Trophoblast cell (in vitro differentiated cells and primary cell): ENCODE measurements at regions not wholly inside any gene's neighbourhood (a gene's known extent, or its start where the extent isn't known, plus 50 kb on each side); places are given as distances from the start of the nearest gene placed in this dataset.

Experiments
- DNase-seq, 2 donors: peaks; one replicate each; pipeline ENCODE4 v3.0.0-alpha.2; 2016
- H2AFZ ChIP-seq: 2 replicates; pipeline ENCODE4 v1.6.1; 2013; ENCODE audit warnings: low read length, moderate library complexity, mild to moderate bottlenecking; ENCODE audit not compliant: insufficient read depth, poor library complexity
- H2AK5ac ChIP-seq: 2 replicates; pipeline ENCODE4 v1.6.1; 2013; ENCODE audit warnings: mild to moderate bottlenecking, low read length
- H2BK120ac ChIP-seq: 2 replicates; pipeline ENCODE4 v1.6.1; 2013; ENCODE audit warnings: low read length, mild to moderate bottlenecking, moderate library complexity; ENCODE audit not compliant: insufficient read depth, poor library complexity
- H2BK12ac ChIP-seq: 2 replicates; pipeline ENCODE4 v1.6.1; 2013; ENCODE audit warnings: mild to moderate bottlenecking, low read length, moderate library complexity
- H2BK5ac ChIP-seq: 2 replicates; pipeline ENCODE4 v1.6.1; 2013; ENCODE audit warnings: low read length, low read depth, moderate library complexity, mild to moderate bottlenecking; ENCODE audit not compliant: poor library complexity
- H3K14ac ChIP-seq: 2 replicates; pipeline ENCODE4 v1.6.1; 2013; ENCODE audit warnings: mild to moderate bottlenecking, low read length
- H3K18ac ChIP-seq: 2 replicates; pipeline ENCODE4 v1.6.1; 2013; ENCODE audit warnings: mild to moderate bottlenecking, low read length
- H3K23ac ChIP-seq: 2 replicates; pipeline ENCODE4 v1.6.1; 2013; ENCODE audit warnings: low read length
- H3K27ac ChIP-seq: 2 replicates; pipeline ENCODE4 v1.5.1; 2013; ENCODE audit warnings: low read depth, mild to moderate bottlenecking, inconsistent platforms, low read length, moderate library complexity
- H3K27me3 ChIP-seq: 2 replicates; pipeline ENCODE4 v1.6.1; 2013; ENCODE audit warnings: inconsistent platforms, mild to moderate bottlenecking, low read length, moderate library complexity; ENCODE audit not compliant: insufficient read depth
- H3K36me3 ChIP-seq, 2 experiments: 1 replicate in 1 of 2; 2 replicates in 1 of 2; pipeline ENCODE4 v1.6.1; 2013; ENCODE audit warnings: low read length in 2 of 2, mild to moderate bottlenecking in 2 of 2, moderate library complexity in 1 of 2; ENCODE audit not compliant: insufficient read depth in 2 of 2, control insufficient read depth in 1 of 2
- H3K4ac ChIP-seq: 2 replicates; pipeline ENCODE4 v1.6.1; 2013; ENCODE audit warnings: low read depth, mild to moderate bottlenecking, low read length, moderate library complexity
- H3K4me1 ChIP-seq, 2 experiments: 1 replicate in 1 of 2; 2 replicates in 1 of 2; pipeline ENCODE4 v1.6.1; 2013; ENCODE audit warnings: low read length in 2 of 2, mild to moderate bottlenecking in 2 of 2, moderate library complexity in 1 of 2; ENCODE audit not compliant: insufficient read depth in 2 of 2, control insufficient read depth in 1 of 2
- H3K4me2 ChIP-seq: 2 replicates; pipeline ENCODE4 v1.6.1; 2013; ENCODE audit warnings: inconsistent platforms, mild to moderate bottlenecking, low read length, moderate library complexity
- H3K4me3 ChIP-seq: 2 replicates; pipeline ENCODE4 v1.5.1; 2013; ENCODE audit warnings: mild to moderate bottlenecking, low read depth, low read length, inconsistent platforms
- H3K79me1 ChIP-seq: one replicate; pipeline ENCODE4 v1.6.1; 2013; ENCODE audit warnings: low read length
- H3K79me2 ChIP-seq: 2 replicates; pipeline ENCODE4 v1.6.1; 2013; ENCODE audit warnings: low read length, mild to moderate bottlenecking; ENCODE audit not compliant: control insufficient read depth, insufficient read depth, poor library complexity
- H3K9ac ChIP-seq: 2 replicates; pipeline ENCODE4 v1.6.1; 2013; ENCODE audit warnings: mild to moderate bottlenecking, low read length
- H3K9me3 ChIP-seq: 2 replicates; pipeline ENCODE4 v1.6.1; 2013; ENCODE audit warnings: low read depth, mild to moderate bottlenecking, control low read depth, inconsistent platforms, low read length; ENCODE audit not compliant: insufficient read depth
- H4K12ac ChIP-seq: 2 replicates; pipeline ENCODE4 v1.6.1; 2013; ENCODE audit warnings: low read depth, mild to moderate bottlenecking, low read length, moderate library complexity
- H4K8ac ChIP-seq: 2 replicates; pipeline ENCODE4 v1.6.1; 2013; ENCODE audit warnings: low read depth, mild to moderate bottlenecking, low read length, moderate library complexity
- H4K91ac ChIP-seq: one replicate; pipeline ENCODE4 v1.6.1; 2013; ENCODE audit warnings: low read depth, mild to moderate bottlenecking, low read length, moderate library complexity
- WGBS: extraction: QIAGEN DNeasy Blood & Tissue Kit; methylation state at CpG from one replicate; pipeline ENCODE4 v1.1.7; 2013; ENCODE audit warnings: missing lambda C conversion rate; ENCODE audit not compliant: insufficient read length, insufficient coverage; ENCODE audit errors: extremely low coverage; 5-methylcytosine and 5-hydroxymethylcytosine counted together

DNA sequence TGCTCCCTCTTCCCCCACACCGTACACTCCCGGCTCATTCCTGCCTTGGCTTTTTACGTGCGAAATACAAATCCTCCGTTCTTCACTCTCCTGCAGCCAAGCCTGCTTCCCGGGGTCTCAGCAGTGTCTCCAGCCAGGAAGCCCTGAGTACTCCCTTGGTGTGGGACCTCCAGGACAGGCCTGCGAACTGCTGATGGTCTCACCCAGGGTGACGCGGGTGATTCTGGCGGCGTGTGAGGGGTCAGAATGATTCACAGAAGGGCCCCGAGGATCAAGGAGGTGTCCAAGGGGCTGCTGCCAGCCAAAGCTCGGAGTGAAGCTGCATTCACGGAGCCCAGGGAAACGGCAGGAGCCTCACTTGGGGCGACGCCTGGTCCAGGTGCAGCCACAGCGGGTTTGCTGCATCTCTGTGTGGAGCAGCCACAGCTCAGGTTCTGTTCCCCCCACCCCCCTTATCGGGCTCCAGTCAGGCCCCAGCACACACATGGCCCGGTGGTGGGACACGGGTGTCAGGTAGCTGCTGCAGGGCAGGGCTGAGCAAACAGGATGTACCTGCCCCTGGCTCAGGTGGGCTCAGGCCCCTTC, 337.7 kb upstream of the MYT1L start:
- no peaks in the 10 kb centered on the region for H3K27me3 ChIP-seq
- no peak overlapping the region for H3K4me2 ChIP-seq
- no peak overlapping the region for H2BK120ac ChIP-seq
- H3K4me3 ChIP-seq, result no peak overlapping the region
- H3K9ac ChIP-seq, result no peak overlapping the region
- H4K91ac ChIP-seq, result no peak overlapping the region
- no peak overlapping the region for H3K27ac ChIP-seq
- H2AFZ ChIP-seq, result no peak overlapping the region
- no peak overlapping the region for H2BK12ac ChIP-seq
- no peak overlapping the region for H3K18ac ChIP-seq
- no peaks in the 10 kb centered on the region for H3K36me3 ChIP-seq
- peaks cover 2% of the 10 kb centered on the region for H3K9me3 ChIP-seq
- no peak overlapping the region for H3K4ac ChIP-seq
- DNase-seq, result no peak
- no peak overlapping the region for H2BK5ac ChIP-seq
- WGBS, result no CpG with 5 or more reads among the region's 21 CpGs
- H3K79me1 ChIP-seq, result peaks cover 14% of the 10 kb centered on the region
- H4K8ac ChIP-seq, result no peak overlapping the region
- no peak overlapping the region for H4K12ac ChIP-seq
- no peak overlapping the region for H3K23ac ChIP-seq
- peaks cover 3% of the 10 kb centered on the region for H3K79me2 ChIP-seq
- no peak overlapping the region for H3K14ac ChIP-seq
- H2AK5ac ChIP-seq, result no peak overlapping the region
- H3K4me1 ChIP-seq, result peaks cover 17 to 31% of the 10 kb centered on the region in 2 experiments

DNA sequence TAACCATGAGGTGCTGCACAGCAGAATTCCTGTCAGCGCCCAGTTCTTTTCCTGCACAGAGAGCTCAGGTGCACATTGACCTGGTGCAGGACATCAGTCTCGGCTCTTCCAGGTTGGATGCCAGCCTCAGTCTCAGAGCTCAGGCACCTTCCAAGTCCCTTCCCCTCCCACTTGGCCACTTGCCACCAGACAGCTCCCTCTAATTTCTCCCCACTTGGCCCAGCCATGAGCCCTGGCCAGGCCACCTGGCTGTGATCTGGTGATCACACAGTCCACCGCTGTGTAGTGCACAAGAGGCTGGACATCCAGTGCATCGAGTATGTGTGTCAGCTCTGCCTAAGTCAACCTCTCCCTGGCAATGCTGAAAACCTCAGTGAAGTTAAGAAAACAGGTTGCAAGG, 336.6 kb upstream of the MYT1L start:
- peaks cover 3% of the 10 kb centered on the region for H3K79me2 ChIP-seq
- no peak overlapping the region for H4K8ac ChIP-seq
- H3K27ac ChIP-seq, result no peak overlapping the region
- H4K12ac ChIP-seq, result no peak overlapping the region
- H4K91ac ChIP-seq, result no peak overlapping the region
- H2BK120ac ChIP-seq, result no peak overlapping the region
- no peak overlapping the region for H3K18ac ChIP-seq
- H3K36me3 ChIP-seq, result no peaks in the 10 kb centered on the region
- no peak overlapping the region for H2AFZ ChIP-seq
- H3K27me3 ChIP-seq, result no peaks in the 10 kb centered on the region
- no peak overlapping the region for H3K4me2 ChIP-seq
- no peak overlapping the region for H3K23ac ChIP-seq
- no peak overlapping the region for H2BK12ac ChIP-seq
- H2AK5ac ChIP-seq, result no peak overlapping the region
- peaks cover 13% of the 10 kb centered on the region for H3K79me1 ChIP-seq
- no peak overlapping the region for H3K9ac ChIP-seq
- peaks cover 2% of the 10 kb centered on the region for H3K9me3 ChIP-seq
- no peak overlapping the region for H2BK5ac ChIP-seq
- no peak overlapping the region for H3K14ac ChIP-seq
- no peak overlapping the region for H3K4ac ChIP-seq
- H3K4me1 ChIP-seq, result peaks cover 15 to 24% of the 10 kb centered on the region in 2 experiments
- no peak overlapping the region for H3K4me3 ChIP-seq
- no peak for DNase-seq
- no CpG with 5 or more reads among the region's 4 CpGs for WGBS

- no peak overlapping the region for H2AK5ac ChIP-seq
- no peak overlapping the region for H4K12ac ChIP-seq
- no peaks in the 10 kb centered on the region for H3K27me3 ChIP-seq
- H3K23ac ChIP-seq, result no peak overlapping the region
- no peak for DNase-seq
- no peak overlapping the region for H3K18ac ChIP-seq
- no peak overlapping the region for H3K9ac ChIP-seq
- no peaks in the 10 kb centered on the region for H3K79me2 ChIP-seq
- peak overlapping the region; percentile 11 for H3K14ac ChIP-seq
- peak overlapping the region; percentile 24 for H4K91ac ChIP-seq
- H4K8ac ChIP-seq, result no peak overlapping the region
- H3K4ac ChIP-seq, result no peak overlapping the region
- no CpG with 5 or more reads among the region's 12 CpGs for WGBS
- H3K79me1 ChIP-seq, result peaks cover 5% of the 10 kb centered on the region
- no peak overlapping the region for H3K4me3 ChIP-seq
- H2BK5ac ChIP-seq, result no peak overlapping the region
- no peak overlapping the region for H2AFZ ChIP-seq
- no peaks in the 10 kb centered on the region for H3K36me3 ChIP-seq
- peaks cover 4% of the 10 kb centered on the region for H3K9me3 ChIP-seq
- H3K27ac ChIP-seq, result no peak overlapping the region
- H2BK120ac ChIP-seq, result peak overlapping the region; percentile 18
- H2BK12ac ChIP-seq, result peak overlapping the region; percentile 56
- peaks cover 5 to 16% of the 10 kb centered on the region in 2 experiments for H3K4me1 ChIP-seq
- no peak overlapping the region for H3K4me2 ChIP-seq
Observed at GRCh38 chr2:2665834-2666133, 334.7 kb upstream of the MYT1L start.

GRCh38 chr2:2664989-2665833, 334.1 kb upstream of the MYT1L start:
- peak overlapping the region; percentile 11 for H3K14ac ChIP-seq
- no peaks in the 10 kb centered on the region for H3K79me2 ChIP-seq
- peak overlapping the region; percentile 23 for H3K27ac ChIP-seq
- H3K36me3 ChIP-seq, result no peaks in the 10 kb centered on the region
- H2BK12ac ChIP-seq, result peak overlapping the region; percentile 56
- peak overlapping the region; percentile 24 for H4K91ac ChIP-seq
- no peak overlapping the region for H3K4me3 ChIP-seq
- no CpG with 5 or more reads among the region's 28 CpGs for WGBS
- peak overlapping the region; percentile 18 for H2BK120ac ChIP-seq
- no peaks in the 10 kb centered on the region for H3K27me3 ChIP-seq
- DNase-seq, result no peak
- no peak overlapping the region for H3K23ac ChIP-seq
- H3K9me3 ChIP-seq, result peaks cover 5% of the 10 kb centered on the region
- peaks cover 5 to 13% of the 10 kb centered on the region in 2 experiments for H3K4me1 ChIP-seq
- no peak overlapping the region for H2AK5ac ChIP-seq
- no peak overlapping the region for H4K12ac ChIP-seq
- H3K4me2 ChIP-seq, result no peak overlapping the region
- H2AFZ ChIP-seq, result no peak overlapping the region
- H3K9ac ChIP-seq, result no peak overlapping the region
- H3K18ac ChIP-seq, result no peak overlapping the region
- H4K8ac ChIP-seq, result no peak overlapping the region
- H3K79me1 ChIP-seq, result peaks cover 5% of the 10 kb centered on the region
- no peak overlapping the region for H2BK5ac ChIP-seq
- no peak overlapping the region for H3K4ac ChIP-seq
